Neural cell (in vitro differentiated cells): ENCODE measurements at regions not wholly inside any gene's neighbourhood (a gene's known extent, or its start where the extent isn't known, plus 50 kb on each side); places are given as distances from the start of the nearest gene placed in this dataset.
A peak's percentile ranks its signal among the peaks of the same experiment; 100 is the strongest.

Experiments used
- H2AFZ ChIP-seq: fragments of 200-600, 300-800 bp; sonication (generic), shearing (Covaris generic); 2 replicates; pipeline ENCODE4 v1.6.0; 2014; ENCODE audit warnings: low read depth, mild to moderate bottlenecking, antibody characterized with exemption, low read length, moderate library complexity
- H3F3A ChIP-seq: fragments of 200-600 bp; shearing (Covaris generic); 2 replicates; pipeline ENCODE4 v1.6.1; 2016; ENCODE audit warnings: mild to moderate bottlenecking, moderate library complexity, mixed read lengths, antibody characterized with exemption, low read length; ENCODE audit not compliant: insufficient read depth, poor library complexity, severe bottlenecking
- H3K27ac ChIP-seq: fragments of 200-600, 300-800 bp; sonication (generic), shearing (Covaris generic); 2 replicates; pipeline ENCODE4 v1.5.1; 2014; ENCODE audit warnings: mild to moderate bottlenecking, low read length, moderate library complexity
- H3K27me3 ChIP-seq: fragments of 300-800, 200-600 bp; sonication (generic), shearing (Covaris generic); 2 replicates; pipeline ENCODE4 v1.6.0; 2014; ENCODE audit warnings: mild to moderate bottlenecking, low read depth, low read length, moderate library complexity; ENCODE audit not compliant: insufficient read depth
- H3K36me3 ChIP-seq: fragments of 300-800, 200-600 bp; sonication (generic), shearing (Covaris generic); 2 replicates; pipeline ENCODE4 v1.5.1; 2014; ENCODE audit warnings: mild to moderate bottlenecking, antibody characterized with exemption, low read length, moderate library complexity; ENCODE audit not compliant: insufficient read depth
- H3K4me2 ChIP-seq: fragments of 300-800, 200-600 bp; sonication (generic), shearing (Covaris generic); 2 replicates; pipeline ENCODE4 v1.6.0; 2014; ENCODE audit warnings: mild to moderate bottlenecking, low read length
- H3K4me3 ChIP-seq: fragments of 300-800, 200-600 bp; sonication (generic), shearing (Covaris generic); 2 replicates; pipeline ENCODE4 v1.5.1; 2014; ENCODE audit warnings: mild to moderate bottlenecking, low read length, moderate library complexity
- H3K79me2 ChIP-seq: fragments of 200-600 bp; shearing (Covaris generic); replicated peaks from 2 replicates; pipeline ENCODE4 v1.6.0; 2014; ENCODE audit warnings: mild to moderate bottlenecking, low read length, moderate library complexity; ENCODE audit not compliant: insufficient read depth
- H3K9ac ChIP-seq: fragments of 300-800, 200-600 bp; sonication (generic), shearing (Covaris generic); 2 replicates; pipeline ENCODE4 v1.6.1; 2016; ENCODE audit warnings: mild to moderate bottlenecking, low read length, mixed read lengths
- H3K9me2 ChIP-seq: fragments of 200-600 bp; shearing (Covaris generic); 2 replicates; pipeline ENCODE4 v1.6.1; 2016; ENCODE audit warnings: mild to moderate bottlenecking, low read length, mixed read lengths; ENCODE audit not compliant: insufficient read depth
- H3K9me3 ChIP-seq: fragments of 200-600, 300-800 bp; sonication (generic), shearing (Covaris generic); 2 replicates; pipeline ENCODE4 v1.6.1; 2016; ENCODE audit warnings: mild to moderate bottlenecking, mixed run types, low read length, moderate library complexity, mixed read lengths
- H4K20me1 ChIP-seq: fragments of 200-600 bp; shearing (Covaris generic); 2 replicates; pipeline ENCODE4 v1.6.1; 2016; ENCODE audit warnings: mild to moderate bottlenecking, mixed run types; ENCODE audit not compliant: insufficient read depth
- CTCF ChIP-seq: fragments of 450-650 bp; IDR thresholded peaks from 2 replicates; pipeline ENCODE4 v1.5.1; 2014; ENCODE audit warnings: antibody characterized with exemption, mild to moderate bottlenecking, moderate library complexity; ENCODE audit not compliant: poor library complexity, severe bottlenecking
- EP300 ChIP-seq: fragments of 450-650 bp; conservative IDR thresholded peaks from 2 replicates; pipeline ENCODE4 v1.6.1; 2014; ENCODE audit warnings: antibody characterized with exemption, mild to moderate bottlenecking, moderate library complexity; ENCODE audit not compliant: poor library complexity, severe bottlenecking
- EZH2 ChIP-seq: fragments of 200-600, 300-800 bp; shearing (Covaris generic), sonication (generic); IDR thresholded peaks from 2 replicates; pipeline ENCODE4 v1.6.1; 2014; ENCODE audit warnings: antibody characterized with exemption, low read length, borderline replicate concordance, mild to moderate bottlenecking; ENCODE audit not compliant: insufficient read depth, poor library complexity, severe bottlenecking
- MXI1 ChIP-seq: fragments of 450-650 bp; conservative IDR thresholded peaks from 2 replicates; pipeline ENCODE4 v1.6.1; 2014; ENCODE audit warnings: antibody characterized with exemption, mild to moderate bottlenecking; ENCODE audit not compliant: poor library complexity, severe bottlenecking
- POLR2AphosphoS5 ChIP-seq: IDR thresholded peaks from 2 replicates; pipeline ENCODE4 v1.6.1; 2012
- RAD21 ChIP-seq: fragments of 450-650 bp; conservative IDR thresholded peaks from 2 replicates; pipeline ENCODE4 v1.6.1; 2014; ENCODE audit warnings: antibody characterized with exemption, mild to moderate bottlenecking, moderate library complexity
- REST ChIP-seq: IDR thresholded peaks from 2 replicates; pipeline ENCODE4 v1.6.1; 2012; ENCODE audit warnings: borderline replicate concordance
- SMC3 ChIP-seq: fragments of 450-650 bp; conservative IDR thresholded peaks from 2 replicates; pipeline ENCODE4 v1.6.1; 2014; ENCODE audit warnings: antibody characterized with exemption, mild to moderate bottlenecking, moderate library complexity; ENCODE audit not compliant: poor library complexity

GRCh38 chr21:19122356-19122755 is 718.8 kb upstream of the TMPRSS15 start:
- Histone ChIP-seq H3K4me2 (no peak overlapping the region), H3K36me3 (no peaks in the 10 kb centered on the region), H2AFZ (no peak overlapping the region)

GRCh38 chr21:19123053-19123452 is 719.5 kb upstream of the TMPRSS15 start:
- H3K9ac ChIP-seq = no peak overlapping the region
- no peaks in the 10 kb centered on the region for H3K9me3 ChIP-seq
- no peaks in the 10 kb centered on the region for H3K9me2 ChIP-seq
- no peaks in the 10 kb centered on the region for H3F3A ChIP-seq
- H3K27ac ChIP-seq = no peak overlapping the region
- H3K4me2 ChIP-seq = no peak overlapping the region
- H3K27me3 ChIP-seq = no peaks in the 10 kb centered on the region
- peak overlapping the region; percentile 6 for H2AFZ ChIP-seq
- H3K79me2 ChIP-seq = no peaks in the 10 kb centered on the region
- TF ChIP-seq SMC3 = no peak
- no peak for TF ChIP-seq MXI1
- no peak overlapping the region for H3K4me3 ChIP-seq
- no peaks in the 10 kb centered on the region for H3K36me3 ChIP-seq
- H4K20me1 ChIP-seq = no peaks in the 10 kb centered on the region

More at GRCh38 chr21:19122356-19122755, 718.8 kb upstream of the TMPRSS15 start:
- no peaks in the 10 kb centered on the region for H4K20me1 ChIP-seq
- no peak for TF ChIP-seq EZH2
- no peak for TF ChIP-seq CTCF
- no peak for TF ChIP-seq EP300
- no peak for TF ChIP-seq MXI1
- no peak for TF ChIP-seq REST
- TF ChIP-seq RAD21 = no peak
- no peak for TF ChIP-seq POLR2AphosphoS5
- no peak overlapping the region for H3K9ac ChIP-seq
- H3K9me2 ChIP-seq = no peaks in the 10 kb centered on the region
- no peaks in the 10 kb centered on the region for H3K9me3 ChIP-seq
- no peak overlapping the region for H3K27ac ChIP-seq
- no peak overlapping the region for H3K4me3 ChIP-seq
- H3F3A ChIP-seq = no peaks in the 10 kb centered on the region
- no peaks in the 10 kb centered on the region for H3K27me3 ChIP-seq
- no peaks in the 10 kb centered on the region for H3K79me2 ChIP-seq

GRCh38 chr21:19123525-19123924 is 719.9 kb upstream of the TMPRSS15 start:
- no peaks in the 10 kb centered on the region for H3F3A ChIP-seq
- H2AFZ ChIP-seq = no peak overlapping the region
- no peak overlapping the region for H3K4me3 ChIP-seq
- no peaks in the 10 kb centered on the region for H4K20me1 ChIP-seq
- no peak overlapping the region for H3K4me2 ChIP-seq
- H3K27ac ChIP-seq = no peak overlapping the region
- no peaks in the 10 kb centered on the region for H3K79me2 ChIP-seq
- H3K9me2 ChIP-seq = no peaks in the 10 kb centered on the region
- no peak for TF ChIP-seq CTCF
- no peak overlapping the region for H3K9ac ChIP-seq
- no peaks in the 10 kb centered on the region for H3K9me3 ChIP-seq
- H3K36me3 ChIP-seq = no peaks in the 10 kb centered on the region
- H3K27me3 ChIP-seq = no peaks in the 10 kb centered on the region
